GM18907 (cell line): ENCODE measurements at regions not wholly inside any gene's neighbourhood (a gene's known extent, or its start where the extent isn't known, plus 50 kb on each side); places are given as distances from the start of the nearest gene placed in this dataset.
"Not testable (repeated sequence)": the region's sequence is repeated elsewhere in the genome, so short reads cannot be mapped to it uniquely, and the experiment has no call there.

ENCODE experiments used
- ATAC-seq: cut with Tn5 transposase; IDR thresholded peaks from one replicate; pipeline ENCODE4 v1.9.1; 2021; ENCODE audit warnings: mild to moderate bottlenecking, moderate library complexity; ENCODE audit not compliant: unreplicated experiment

GRCh38 chr4:97134456-97134855, 1008.8 kb downstream of the STPG2 start:
- no peak for ATAC-seq

GRCh38 chr4:97139791-97140190, 1003.5 kb downstream of the STPG2 start:
- no peak for ATAC-seq

GRCh38 chr4:97140545-97140944, 1002.7 kb downstream of the STPG2 start:
- no peak for ATAC-seq

GRCh38 chr4:97141332-97141731, 1001.9 kb downstream of the STPG2 start:
- not testable (repeated sequence) for ATAC-seq

GRCh38 chr4:97142410-97142809, 1000.9 kb downstream of the STPG2 start:
- no peak for ATAC-seq

GRCh38 chr4:97142893-97143292, 1000.4 kb downstream of the STPG2 start:
- ATAC-seq, result no peak

GRCh38 chr4:97144199-97144598, 999.1 kb downstream of the STPG2 start:
- no peak for ATAC-seq

DNA sequence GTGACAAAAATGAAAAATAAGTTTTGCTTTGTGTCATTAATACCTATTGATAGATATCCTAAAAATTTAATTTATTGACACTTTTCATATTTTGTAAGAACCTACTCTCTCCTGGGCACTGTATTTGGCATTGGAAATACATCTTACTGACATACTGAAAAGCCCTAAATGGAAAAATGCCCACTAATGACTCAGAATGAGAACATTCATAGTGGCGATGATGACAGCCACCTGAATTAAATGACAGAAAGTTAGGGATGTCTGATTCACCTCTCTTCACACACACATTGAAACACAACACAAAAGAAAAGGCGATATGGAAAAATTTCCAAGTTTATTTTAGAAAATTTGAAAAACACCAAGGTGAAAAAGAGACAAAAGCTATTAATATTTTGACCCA, 992.3 kb downstream of the STPG2 start:
- no peak for ATAC-seq

- ATAC-seq, result no peak
These were observed 991.1 kb downstream of the STPG2 start for GRCh38 chr4:97152149-97152548.

DNA sequence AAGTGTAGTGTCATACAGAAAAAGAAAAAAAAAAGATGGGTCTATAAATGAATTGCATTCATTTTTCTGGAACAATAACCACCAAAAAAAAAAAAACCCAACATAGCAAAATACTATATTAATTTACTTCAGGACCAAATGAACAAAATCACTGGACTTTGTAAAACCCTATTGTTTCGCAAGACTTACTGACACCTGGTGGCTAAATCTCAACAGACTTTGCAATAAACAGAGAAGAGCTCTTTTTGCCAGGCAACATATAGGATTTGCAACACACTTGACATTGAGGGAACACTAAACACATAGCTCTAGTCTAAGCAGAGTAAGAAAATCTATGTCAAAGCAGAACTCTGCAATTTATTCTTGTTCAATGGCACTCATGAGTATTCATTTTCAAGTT, 990.2 kb downstream of the STPG2 start:
- ATAC-seq, result no peak

- no peak for ATAC-seq
These were observed 983.7 kb downstream of the STPG2 start for GRCh38 chr4:97159625-97160024.

DNA sequence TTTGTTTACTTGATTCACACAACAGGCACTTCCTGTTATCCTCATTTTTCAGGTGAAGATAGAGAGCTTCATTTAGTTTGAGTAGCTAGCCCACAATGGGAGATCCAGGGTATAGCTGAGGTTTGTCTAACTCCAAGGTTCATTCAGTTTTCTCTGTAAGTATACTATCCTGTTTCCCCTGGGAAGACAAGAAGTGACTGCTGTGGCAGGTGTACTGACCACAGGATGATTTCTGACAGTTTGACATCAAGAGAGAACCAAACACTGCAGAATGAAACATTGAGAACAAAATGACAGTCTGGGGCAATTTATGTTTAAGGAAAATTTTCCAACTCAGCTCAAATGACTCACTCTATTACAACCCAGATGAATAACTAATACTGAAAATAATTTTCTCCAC, 958.0 kb downstream of the STPG2 start:
- ATAC-seq, result no peak

GRCh38 chr4:97197106-97197505, 946.2 kb downstream of the STPG2 start:
- no peak for ATAC-seq

DNA sequence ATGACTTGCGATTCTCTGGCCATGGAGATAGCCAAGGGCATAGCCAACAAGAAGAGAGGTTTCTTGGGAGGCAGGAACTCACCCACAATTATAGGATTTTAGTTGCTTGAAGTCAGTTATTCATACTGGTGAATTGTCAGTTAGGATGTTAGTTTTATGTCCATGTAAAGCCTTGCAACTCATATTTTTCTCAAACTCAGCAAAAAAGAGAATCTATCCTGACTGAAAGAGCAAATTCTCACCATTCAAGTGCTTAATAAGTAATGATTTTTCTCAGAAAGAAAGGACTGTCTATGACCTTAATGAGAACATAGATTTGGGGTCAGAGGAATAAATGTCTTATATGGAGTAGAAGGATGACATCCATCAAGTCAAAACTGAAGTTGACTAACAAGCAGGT, 934.5 kb downstream of the STPG2 start:
- ATAC-seq, result no peak

DNA sequence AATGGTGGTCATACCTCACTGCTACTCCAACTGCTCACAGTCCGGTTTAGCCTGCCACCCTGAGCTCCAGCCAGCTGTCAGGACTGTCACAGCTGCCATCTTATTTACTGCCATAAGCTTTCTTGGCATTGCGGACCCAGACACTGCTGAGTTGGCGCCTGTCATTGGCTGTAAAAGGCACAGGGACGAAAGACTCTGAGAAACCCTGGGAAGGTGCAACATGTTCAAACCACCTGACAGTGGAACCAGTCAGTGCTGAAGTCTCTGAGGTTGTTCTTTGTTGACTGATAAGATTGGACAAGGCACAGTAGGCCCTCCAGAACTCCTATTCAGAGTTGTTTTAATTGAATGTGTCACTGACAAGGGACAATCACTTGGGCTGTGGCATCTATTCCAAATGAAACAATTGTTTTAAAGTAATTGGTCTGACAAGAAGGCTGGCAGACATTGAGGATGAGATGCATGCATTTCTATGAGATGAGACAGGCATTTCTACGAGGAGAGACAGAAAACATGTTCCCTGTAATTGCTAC, 927.8 kb downstream of the STPG2 start:
- ATAC-seq, result no peak

DNA sequence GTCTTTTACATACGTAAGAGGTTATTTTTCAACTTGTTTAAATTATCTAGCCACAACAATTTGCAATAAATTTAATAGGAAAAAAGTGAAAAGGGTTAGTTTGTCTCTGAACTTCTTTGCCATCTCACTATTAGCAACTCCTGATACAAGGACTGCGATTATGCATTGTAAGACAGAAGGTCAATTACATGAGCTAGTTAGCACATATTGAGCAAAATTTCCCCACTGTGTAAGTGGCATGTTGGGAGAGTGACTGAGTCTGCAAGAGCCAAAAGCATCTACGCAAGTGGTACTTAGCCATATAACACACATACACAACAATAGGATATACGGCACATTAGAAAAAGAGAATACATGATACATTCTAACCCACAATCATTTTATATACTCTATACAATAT, 927.2 kb downstream of the STPG2 start:
- ATAC-seq, result no peak

DNA sequence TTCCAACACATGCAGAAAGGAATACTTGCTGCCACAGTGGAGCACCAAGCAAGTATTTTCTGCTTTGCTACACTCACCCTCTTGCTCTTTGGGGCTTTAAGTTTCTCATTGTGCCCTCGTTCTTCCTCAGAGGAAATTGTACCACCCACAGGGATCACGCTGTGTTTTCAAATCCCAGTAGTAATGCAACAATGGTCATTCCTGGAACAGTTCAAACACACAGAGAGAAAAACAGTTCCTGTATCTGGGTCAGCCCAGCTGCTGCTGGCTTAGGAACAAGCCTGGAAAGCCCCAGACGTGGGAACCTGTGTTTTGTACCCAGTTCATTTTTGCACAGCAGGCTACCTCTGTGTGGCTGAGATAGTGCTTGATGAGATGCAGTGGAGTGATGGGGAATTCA, 907.8 kb downstream of the STPG2 start:
- ATAC-seq, result no peak

DNA sequence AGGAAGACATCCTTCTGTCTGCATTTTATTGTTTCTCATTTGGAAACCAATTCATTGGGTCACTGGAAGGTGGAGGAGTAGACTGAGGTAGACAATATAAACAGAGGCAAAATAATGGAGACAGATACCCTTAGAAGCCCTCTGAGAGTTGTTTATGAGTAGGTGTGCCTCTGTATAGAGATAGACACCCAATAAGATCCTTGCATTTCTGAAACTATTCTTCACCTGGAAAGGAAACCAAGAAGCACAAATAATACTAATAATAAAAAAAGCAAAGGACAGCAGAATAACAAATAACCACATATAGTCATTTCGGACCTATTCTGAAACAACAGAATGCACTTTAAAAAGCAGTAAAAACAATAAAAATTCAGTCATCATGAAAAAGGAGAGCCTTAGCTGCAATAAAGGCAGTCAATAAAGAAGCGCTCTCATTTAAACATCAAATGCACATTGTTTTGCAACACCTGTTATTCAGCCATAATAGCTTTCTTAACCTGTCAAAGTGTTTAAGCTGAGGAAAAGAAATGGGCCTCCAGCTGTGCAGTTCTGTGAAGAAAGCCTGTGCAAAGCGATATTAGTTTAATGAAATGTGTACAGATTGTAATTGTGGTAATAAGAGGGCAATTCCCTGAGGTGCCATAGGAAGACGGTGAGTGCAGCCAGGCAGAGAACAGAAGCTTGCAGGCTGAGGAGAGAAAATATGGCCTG, 904.2 kb downstream of the STPG2 start:
- ATAC-seq, result no peak

DNA sequence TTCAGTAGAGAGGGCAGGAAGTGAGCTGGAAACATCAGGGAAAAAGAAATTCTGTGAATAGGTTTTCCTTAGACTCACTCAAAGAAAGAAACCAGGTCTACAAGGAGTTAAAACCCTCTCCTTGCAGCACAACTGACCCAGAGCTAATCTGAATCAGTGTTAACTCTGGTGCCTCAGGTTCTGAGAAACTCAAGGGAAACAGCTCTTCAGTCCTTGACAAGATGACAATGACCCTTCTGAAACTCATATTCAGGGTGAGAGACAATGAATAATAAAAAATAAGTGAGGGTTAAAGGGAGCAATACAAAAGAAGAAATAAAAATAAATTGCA, 903.6 kb downstream of the STPG2 start:
- no peak for ATAC-seq

DNA sequence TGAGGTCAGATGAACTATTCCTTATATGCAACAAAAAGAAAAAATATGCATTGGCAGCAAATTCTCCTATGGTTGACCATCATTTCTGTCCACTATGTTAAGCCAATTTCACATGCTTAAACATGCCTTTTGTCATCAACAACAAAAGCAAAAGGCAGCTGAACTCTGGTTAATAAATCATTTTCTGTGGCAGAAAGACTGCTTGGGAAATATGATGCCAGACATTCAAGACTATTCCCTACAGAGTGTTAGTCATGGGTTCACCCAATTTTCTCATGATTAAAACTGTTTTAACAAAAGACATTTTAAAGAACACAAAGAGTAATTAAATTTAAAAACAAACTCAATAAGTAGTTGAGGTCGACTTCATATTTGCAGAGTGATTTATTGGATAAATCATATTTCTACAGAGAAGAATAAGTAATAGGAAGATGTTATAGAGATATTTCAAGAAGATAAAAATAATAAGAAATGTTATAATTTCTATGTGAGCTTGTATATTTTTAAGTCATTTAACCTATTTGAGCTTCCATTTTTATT, 890.6 kb downstream of the STPG2 start:
- ATAC-seq, result no peak

DNA sequence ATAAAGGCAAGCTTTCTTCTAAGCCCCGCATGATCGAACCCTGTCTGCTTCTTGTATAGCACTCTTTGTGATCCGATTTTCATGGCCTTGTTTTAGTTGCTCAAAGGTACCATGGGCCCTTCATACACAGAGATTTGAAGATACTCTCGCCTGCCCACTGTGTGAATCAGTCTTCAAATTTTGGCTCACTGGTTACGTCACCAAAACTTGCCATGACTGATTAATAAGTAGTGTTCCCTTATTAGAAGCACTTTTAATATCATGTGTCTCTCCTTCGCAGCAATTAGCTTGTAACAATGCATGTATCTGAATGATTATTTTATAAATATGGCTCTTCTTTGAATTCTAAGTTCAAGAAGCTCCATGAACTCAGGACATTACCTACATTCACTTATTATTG, 880.5 kb downstream of the STPG2 start:
- no peak for ATAC-seq

DNA sequence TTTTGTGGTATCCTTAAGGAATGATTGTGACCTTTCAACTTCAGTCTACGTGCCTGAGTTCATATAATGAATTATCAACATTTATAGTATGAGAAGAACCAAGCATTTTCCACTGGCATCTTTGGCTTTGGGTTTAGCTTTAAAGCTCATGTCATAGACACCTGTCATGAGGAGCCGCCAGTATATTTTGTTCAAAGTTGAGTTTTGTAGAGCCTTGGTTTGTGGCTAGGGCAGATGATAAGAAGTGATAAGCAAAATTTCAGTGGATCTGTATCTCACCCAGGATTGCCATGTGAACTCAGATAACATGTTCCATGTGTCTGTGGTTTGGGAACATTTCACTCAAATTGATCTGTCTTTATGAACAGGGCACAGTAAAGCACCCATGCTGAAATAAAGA, 873.2 kb downstream of the STPG2 start:
- ATAC-seq, result no peak

- no peak for ATAC-seq
These were observed 863.9 kb downstream of the STPG2 start for GRCh38 chr4:97279391-97279790.
